ENCODE measurements at regions not wholly inside any gene's neighbourhood (a gene's known extent, or its start where the extent isn't known, plus 50 kb on each side); places are given as distances from the start of the nearest gene placed in this dataset.
A peak's percentile ranks its signal among the peaks of the same experiment; 100 is the strongest.
"Not testable (repeated sequence)": the region's sequence is repeated elsewhere in the genome, so short reads cannot be mapped to it uniquely, and the experiment has no call there.

- no peak for TF ChIP-seq CTCF (conservative IDR thresholded peaks at IDR 0.05; ENCODE audit: low read length)
- no peak overlapping the region for H3K4me3 ChIP-seq (ENCODE audit: low read length)
- no peak for DNase-seq (ENCODE audit: low read depth)
These were observed 306.5 kb downstream of the MAGEB5 start for GRCh38 chrX:26522501-26522900.

- no peak overlapping the region for H3K4me3 ChIP-seq (ENCODE audit: low read length)
- DNase-seq (ENCODE audit: low read depth) = no peak
- TF ChIP-seq CTCF (conservative IDR thresholded peaks at IDR 0.05; ENCODE audit: low read length) = no peak
These were observed 295.8 kb downstream of the MAGEB5 start for GRCh38 chrX:26511589-26512363.

GRCh38 chrX:26470941-26471340 is 255.0 kb downstream of the MAGEB5 start:
- TF ChIP-seq CTCF (conservative IDR thresholded peaks at IDR 0.05; ENCODE audit: low read length) = no peak
- H3K4me3 ChIP-seq (ENCODE audit: low read length) = no peak overlapping the region
- DNase-seq (ENCODE audit: low read depth) = no peak

GRCh38 chrX:26466387-26466786 is 250.4 kb downstream of the MAGEB5 start:
- no peak for TF ChIP-seq CTCF (conservative IDR thresholded peaks at IDR 0.05; ENCODE audit: low read length)
- H3K4me3 ChIP-seq (ENCODE audit: low read length) = no peak overlapping the region

GRCh38 chrX:26445288-26445687 is 229.3 kb downstream of the MAGEB5 start:
- no peak for TF ChIP-seq CTCF (conservative IDR thresholded peaks at IDR 0.05; ENCODE audit: low read length)
- no peak for DNase-seq (ENCODE audit: low read depth)
- no peak overlapping the region for H3K4me3 ChIP-seq (ENCODE audit: low read length)

More at GRCh38 chrX:26466387-26466786, 250.4 kb downstream of the MAGEB5 start:
- DNase-seq (ENCODE audit: low read depth) = no peak

- not testable (repeated sequence) for H3K4me3 ChIP-seq (ENCODE audit: low read length); DNase-seq (ENCODE audit: low read depth)
These were observed 228.4 kb downstream of the MAGEB5 start for GRCh38 chrX:26444417-26444816.

- TF ChIP-seq CTCF (conservative IDR thresholded peaks at IDR 0.05; ENCODE audit: low read length) = peak; percentile 31
- DNase-seq (ENCODE audit: low read depth) = peak; percentile 1
- H3K4me3 ChIP-seq (ENCODE audit: low read length) = no peak overlapping the region
These were observed 226.4 kb downstream of the MAGEB5 start for GRCh38 chrX:26442340-26442739.
